Esophagus muscularis mucosa (tissue), 4 donors: ENCODE measurements at regions not wholly inside any gene's neighbourhood (a gene's known extent, or its start where the extent isn't known, plus 50 kb on each side); places are given as distances from the start of the nearest gene placed in this dataset.

Experiments used
- EP300 ChIP-seq: sonication (generic); formaldehyde crosslinking; IDR thresholded peaks from one replicate; pipeline ENCODE4 v1.6.1; 2017; ENCODE audit warnings: antibody characterized with exemption
- POLR2A ChIP-seq: fragments of 450-650 bp; IDR thresholded peaks from one replicate; pipeline ENCODE4 v1.6.1; 2017; ENCODE audit warnings: antibody characterized with exemption, moderate library complexity, mild to moderate bottlenecking, low read depth
- POLR2AphosphoS5 ChIP-seq, 2 donors: sonication (generic); formaldehyde crosslinking; IDR thresholded peaks; one replicate each; pipeline ENCODE4 v1.6.1; 2017; ENCODE audit warnings: antibody characterized with exemption in 2 of 2
- TF ChIP-seq, protein P1 (sequence below), 3 experiments: fragments of 200-600 bp in 2 of 3; fragments of 450-650 bp in 1 of 3; sonication (generic) in 2 of 3; IDR thresholded peaks; one replicate each; pipeline ENCODE4 v1.5.1; 2017 to 2019; ENCODE audit warnings: antibody characterized with exemption in 3 of 3, mild to moderate bottlenecking in 2 of 3, moderate library complexity in 1 of 3

DNA sequence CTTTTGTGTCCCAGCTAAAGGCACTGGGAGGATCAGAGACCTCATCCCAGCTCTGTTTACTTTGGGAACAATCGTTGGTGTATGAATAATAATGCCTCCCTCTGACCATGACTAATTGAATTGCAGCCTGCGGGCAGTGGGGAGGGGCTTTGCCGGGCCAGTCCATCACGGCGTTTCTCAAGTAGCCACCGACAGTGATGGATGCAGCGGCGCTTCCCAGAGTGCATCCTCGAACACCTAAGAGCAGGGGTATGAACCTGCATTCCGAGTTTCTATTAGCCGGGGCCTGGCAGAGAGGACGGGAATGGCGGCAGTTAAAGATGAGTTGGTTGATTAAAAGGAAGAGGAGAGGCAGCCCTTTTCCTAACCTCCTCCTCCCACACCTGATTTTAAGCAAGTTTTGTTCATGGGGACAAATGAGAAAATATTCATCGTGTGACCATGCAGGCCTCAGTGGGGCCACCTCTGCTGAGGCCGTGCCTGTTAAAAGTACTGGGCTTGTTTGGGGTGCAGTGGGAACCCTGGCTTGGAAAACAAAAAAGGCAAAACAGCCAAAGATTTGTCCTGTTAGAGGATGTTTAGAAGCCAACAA lies 154.1 kb downstream of the FOXA2 start:
- TF ChIP-seq, protein P1, sequence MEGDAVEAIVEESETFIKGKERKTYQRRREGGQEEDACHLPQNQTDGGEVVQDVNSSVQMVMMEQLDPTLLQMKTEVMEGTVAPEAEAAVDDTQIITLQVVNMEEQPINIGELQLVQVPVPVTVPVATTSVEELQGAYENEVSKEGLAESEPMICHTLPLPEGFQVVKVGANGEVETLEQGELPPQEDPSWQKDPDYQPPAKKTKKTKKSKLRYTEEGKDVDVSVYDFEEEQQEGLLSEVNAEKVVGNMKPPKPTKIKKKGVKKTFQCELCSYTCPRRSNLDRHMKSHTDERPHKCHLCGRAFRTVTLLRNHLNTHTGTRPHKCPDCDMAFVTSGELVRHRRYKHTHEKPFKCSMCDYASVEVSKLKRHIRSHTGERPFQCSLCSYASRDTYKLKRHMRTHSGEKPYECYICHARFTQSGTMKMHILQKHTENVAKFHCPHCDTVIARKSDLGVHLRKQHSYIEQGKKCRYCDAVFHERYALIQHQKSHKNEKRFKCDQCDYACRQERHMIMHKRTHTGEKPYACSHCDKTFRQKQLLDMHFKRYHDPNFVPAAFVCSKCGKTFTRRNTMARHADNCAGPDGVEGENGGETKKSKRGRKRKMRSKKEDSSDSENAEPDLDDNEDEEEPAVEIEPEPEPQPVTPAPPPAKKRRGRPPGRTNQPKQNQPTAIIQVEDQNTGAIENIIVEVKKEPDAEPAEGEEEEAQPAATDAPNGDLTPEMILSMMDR (IDR thresholded peaks at IDR 0.05) = no peak
- TF ChIP-seq POLR2A (no peak), POLR2AphosphoS5 (IDR thresholded peaks at IDR 0.05) (no peak), EP300 (no peak)
